GM21825 (cell line): ENCODE measurements at regions not wholly inside any gene's neighbourhood (a gene's known extent, or its start where the extent isn't known, plus 50 kb on each side); places are given as distances from the start of the nearest gene placed in this dataset.

Experiments used
- ATAC-seq: cut with Tn5 transposase; IDR thresholded peaks from one replicate; pipeline ENCODE4 v1.9.1; 2021; ENCODE audit warnings: mild to moderate bottlenecking, moderate library complexity; ENCODE audit not compliant: unreplicated experiment

- ATAC-seq, result no peak
These were observed 74.3 kb upstream of the CRHR1 start for GRCh38 chr17:45709728-45710288.

DNA sequence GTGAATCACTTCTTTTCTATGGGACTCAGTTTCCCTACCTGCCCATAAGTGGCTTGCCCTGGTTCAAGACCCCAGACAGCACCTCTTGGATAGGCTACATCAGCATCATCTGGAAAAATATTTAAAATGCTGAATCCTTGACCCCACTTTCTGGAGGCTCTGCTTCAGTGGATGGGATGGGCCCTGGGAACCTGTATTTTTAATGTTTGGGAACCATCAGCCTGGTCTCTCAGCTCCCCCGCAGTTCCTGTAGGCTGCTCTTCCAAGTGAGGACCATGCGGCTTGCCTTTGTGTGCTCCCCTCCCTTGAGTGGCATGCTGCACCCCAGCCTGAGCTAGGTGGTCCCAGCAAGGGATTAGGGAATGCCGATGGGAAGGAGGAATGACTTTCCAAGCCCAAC, 68.3 kb upstream of the CRHR1 start:
- ATAC-seq, result no peak

GRCh38 chr17:45718791-45719190, 65.3 kb upstream of the CRHR1 start:
- no peak for ATAC-seq

- ATAC-seq, result no peak
These were observed 64.6 kb upstream of the CRHR1 start for GRCh38 chr17:45719335-45720071.

DNA sequence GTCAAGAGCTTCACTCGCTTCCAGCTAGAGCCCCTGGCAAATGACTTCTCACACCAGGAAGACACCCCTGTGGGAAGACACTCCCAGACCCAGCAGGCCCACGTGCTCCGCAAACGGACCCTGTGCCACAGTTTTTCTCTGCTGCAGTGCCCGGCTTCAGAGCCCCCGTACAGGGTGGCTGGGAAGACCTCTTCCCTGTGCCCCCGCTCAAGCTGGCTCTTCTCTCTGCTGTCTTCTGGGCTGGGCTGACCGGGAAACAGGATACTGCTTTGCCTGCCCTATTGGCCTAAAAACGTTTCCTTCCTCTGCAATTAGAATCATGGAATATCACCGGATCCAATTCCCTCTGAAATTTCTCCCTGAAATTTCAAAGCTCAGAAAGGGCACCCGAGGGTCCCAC, 63.7 kb upstream of the CRHR1 start:
- ATAC-seq, result no peak

DNA sequence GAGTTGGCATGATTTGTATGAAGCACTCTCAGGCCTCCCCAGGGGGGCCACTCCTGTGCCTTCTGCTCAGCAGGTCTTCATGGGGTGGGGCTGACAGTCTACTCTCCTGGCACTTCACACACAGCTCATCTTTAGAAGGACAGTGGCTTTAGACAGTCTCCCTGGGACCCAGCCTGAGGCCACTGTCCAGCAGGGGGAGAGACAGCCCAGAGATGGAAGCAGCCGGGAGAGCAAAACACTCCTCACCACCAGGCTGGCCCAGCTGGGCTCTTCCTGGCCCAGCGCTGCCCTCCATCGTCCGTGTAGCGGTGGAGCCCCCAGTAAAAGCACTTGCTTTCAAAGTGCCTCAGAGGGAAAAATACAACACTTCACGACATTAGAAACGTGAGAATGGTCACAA, 62.0 kb upstream of the CRHR1 start:
- ATAC-seq, result no peak

DNA sequence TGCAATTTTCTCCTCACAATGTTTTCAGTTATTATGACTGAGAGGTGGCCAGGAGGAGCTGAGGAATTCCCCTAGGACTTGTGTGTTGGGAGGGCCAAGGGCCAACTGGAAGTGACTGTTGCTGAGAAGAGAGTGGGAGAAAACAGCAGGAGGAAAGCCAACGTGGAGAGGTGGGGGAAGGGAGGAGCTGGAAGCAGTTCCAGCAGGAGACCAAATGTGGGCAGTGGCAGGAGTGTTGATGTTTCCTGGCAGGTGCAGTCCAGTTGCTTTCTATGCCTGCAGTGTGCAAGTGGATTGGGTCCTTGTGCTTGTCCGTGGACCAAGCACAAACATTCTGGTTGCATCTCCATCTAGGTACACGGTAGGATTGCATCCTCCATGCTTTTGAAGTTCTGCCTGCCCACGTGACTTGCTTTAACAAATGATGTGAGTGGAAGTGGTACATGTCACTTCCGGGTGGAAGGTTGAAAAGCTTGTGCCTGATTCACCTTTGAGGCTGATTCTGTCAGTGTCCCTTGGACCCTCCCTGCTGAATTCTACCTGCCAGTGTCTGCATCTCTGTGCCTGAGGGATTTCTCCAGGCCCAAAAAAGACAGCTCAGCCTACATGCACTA, 54.7 kb upstream of the CRHR1 start:
- ATAC-seq, result no peak

- ATAC-seq, result no peak
These were observed 53.9 kb upstream of the CRHR1 start for GRCh38 chr17:45730192-45730591.

- no peak for ATAC-seq
These were observed 52.7 kb upstream of the CRHR1 start for GRCh38 chr17:45731459-45731858.

GRCh38 chr17:45732926-45733505, 51.1 kb upstream of the CRHR1 start:
- no peak for ATAC-seq

GRCh38 chr17:45733781-45734180, 50.3 kb upstream of the CRHR1 start:
- ATAC-seq, result no peak
